Ovary (tissue), 7 donors: ENCODE measurements at regions not wholly inside any gene's neighbourhood (a gene's known extent, or its start where the extent isn't known, plus 50 kb on each side); places are given as distances from the start of the nearest gene placed in this dataset.

ENCODE experiments used
- DNase-seq, 5 donors: peaks; one replicate each; pipeline ENCODE4 v3.0.0-alpha.2; 2019 to 2020
- H3K27ac ChIP-seq, 2 donors: fragments of 200-600 bp; one replicate each; pipeline versions ENCODE4 v1.5.1 to v1.8.0; 2019 to 2022
- H3K27me3 ChIP-seq: fragments of 200-600 bp; one replicate; pipeline ENCODE4 v1.8.0; 2022
- H3K36me3 ChIP-seq: fragments of 200-600 bp; sonication (generic); one replicate; pipeline ENCODE4 v1.5.1; 2019
- H3K4me1 ChIP-seq: one replicate; pipeline ENCODE4 v1.8.1; 2013; ENCODE audit warnings: mild to moderate bottlenecking, moderate library complexity; ENCODE audit not compliant: insufficient read depth
- H3K4me3 ChIP-seq: fragments of 200-600 bp; sonication (generic); one replicate; pipeline ENCODE4 v1.5.1; 2017
- H3K9me3 ChIP-seq, 2 donors: fragments of 200-600 bp in 1 of 2; sonication (generic) in 1 of 2; one replicate each; pipeline versions ENCODE4 v1.5.1 to v1.8.1; 2013 to 2019; ENCODE audit warnings: mild to moderate bottlenecking in 1 of 2, moderate library complexity in 1 of 2
- EP300 ChIP-seq: sonication (generic); formaldehyde crosslinking; IDR thresholded peaks from one replicate; pipeline ENCODE4 v1.6.1; 2017; ENCODE audit warnings: antibody characterized with exemption
- POLR2A ChIP-seq: fragments of 450-650 bp; IDR thresholded peaks from one replicate; pipeline ENCODE4 v1.6.1; 2017; ENCODE audit warnings: antibody characterized with exemption, mild to moderate bottlenecking, moderate library complexity
- WGBS, 3 donors: extraction: QIAGEN DNeasy Blood & Tissue Kit in 1 of 3; methylation state at CpG; one replicate each; pipeline versions ENCODE4 v1.1.5 to v1.1.7; 2013 to 2017; 5-methylcytosine and 5-hydroxymethylcytosine counted together
- intact Hi-C, 4 donors: fragments of 100-400 bp; cut with DNase I; formaldehyde crosslinking; loops; one replicate each; pipeline versions ENCODE4 v1.11.0 to v1.15.1; 2022 to 2023
- TF ChIP-seq, protein P1 (sequence below), 3 donors: fragments of 450-650 bp in 2 of 3; fragments of 200-600 bp in 1 of 3; IDR thresholded peaks; one replicate each; pipeline versions ENCODE4 v1.5.1 to v1.8.0; 2016 to 2022; ENCODE audit warnings: antibody characterized with exemption in 3 of 3, mild to moderate bottlenecking in 1 of 3
- donor health status: DM: no; HTN: no; CAD: no; lungs with moderate emphysema.
- donor health status: DM: no; HTN: no; CAD: no.
- donor health status: Bipolar disorder and iron deficiency.
- donor health status: DM: no; HTN: no; CAD: no.
- donor health status: DM: yes; HTN: yes; CAD: no.

DNA sequence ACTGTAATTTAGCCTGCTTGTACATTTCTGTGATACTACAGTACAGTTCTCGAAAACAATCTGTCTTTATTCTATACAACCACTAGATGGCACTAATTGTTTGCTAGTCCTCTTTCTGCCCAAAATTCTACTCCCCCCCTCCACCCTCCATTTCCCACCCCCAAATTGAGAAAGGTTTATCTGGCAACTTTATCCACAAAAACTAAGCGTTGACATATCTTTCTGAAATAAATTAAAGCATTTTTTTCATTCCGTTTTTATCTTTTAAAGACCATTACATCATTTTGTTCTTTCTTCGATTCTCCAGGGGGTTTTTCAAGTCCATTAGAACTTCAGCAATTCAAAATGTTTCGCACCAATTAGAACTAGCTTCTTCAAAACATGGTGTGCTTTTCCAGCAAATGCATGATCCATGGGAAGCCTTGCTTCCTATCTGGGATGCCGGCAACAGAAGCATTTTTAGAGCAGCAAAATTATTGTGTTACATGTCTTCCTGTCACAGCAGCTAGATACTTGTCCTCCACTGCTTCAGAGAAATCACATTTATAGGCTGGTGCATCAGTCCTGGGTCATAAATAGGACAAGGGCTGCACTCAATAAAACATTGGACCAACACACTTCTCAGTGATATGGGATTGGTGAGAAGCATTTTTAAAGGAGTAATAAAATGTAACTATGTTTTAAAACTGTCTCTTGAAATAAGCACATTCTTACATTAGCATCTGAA is 241.3 kb downstream of the PAX3 start:
- no peak overlapping the region for H3K4me3 ChIP-seq
- no peaks in the 10 kb centered on the region for H3K36me3 ChIP-seq
- 17 to 18% (median 17%) methylated on average over 6 of the region's 6 CpGs for WGBS, 3 donors
- H3K9me3 ChIP-seq: no peaks in the 10 kb centered on the region
- intact Hi-C loops: loop anchor here in 1 of 4 donors (10.0 kb wide), 1 partner anchor 557 kb away; no protein-coding TSS in a partner anchor
- no peaks in the 10 kb centered on the region for H3K4me1 ChIP-seq
- no peak overlapping the region for H3K27ac ChIP-seq
- H3K27me3 ChIP-seq: no peaks in the 10 kb centered on the region
- no peak for DNase-seq
- no peak for TF ChIP-seq POLR2A
- TF ChIP-seq, protein P1, sequence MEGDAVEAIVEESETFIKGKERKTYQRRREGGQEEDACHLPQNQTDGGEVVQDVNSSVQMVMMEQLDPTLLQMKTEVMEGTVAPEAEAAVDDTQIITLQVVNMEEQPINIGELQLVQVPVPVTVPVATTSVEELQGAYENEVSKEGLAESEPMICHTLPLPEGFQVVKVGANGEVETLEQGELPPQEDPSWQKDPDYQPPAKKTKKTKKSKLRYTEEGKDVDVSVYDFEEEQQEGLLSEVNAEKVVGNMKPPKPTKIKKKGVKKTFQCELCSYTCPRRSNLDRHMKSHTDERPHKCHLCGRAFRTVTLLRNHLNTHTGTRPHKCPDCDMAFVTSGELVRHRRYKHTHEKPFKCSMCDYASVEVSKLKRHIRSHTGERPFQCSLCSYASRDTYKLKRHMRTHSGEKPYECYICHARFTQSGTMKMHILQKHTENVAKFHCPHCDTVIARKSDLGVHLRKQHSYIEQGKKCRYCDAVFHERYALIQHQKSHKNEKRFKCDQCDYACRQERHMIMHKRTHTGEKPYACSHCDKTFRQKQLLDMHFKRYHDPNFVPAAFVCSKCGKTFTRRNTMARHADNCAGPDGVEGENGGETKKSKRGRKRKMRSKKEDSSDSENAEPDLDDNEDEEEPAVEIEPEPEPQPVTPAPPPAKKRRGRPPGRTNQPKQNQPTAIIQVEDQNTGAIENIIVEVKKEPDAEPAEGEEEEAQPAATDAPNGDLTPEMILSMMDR (IDR thresholded peaks at IDR 0.05): no peak
- no peak for TF ChIP-seq EP300

DNA sequence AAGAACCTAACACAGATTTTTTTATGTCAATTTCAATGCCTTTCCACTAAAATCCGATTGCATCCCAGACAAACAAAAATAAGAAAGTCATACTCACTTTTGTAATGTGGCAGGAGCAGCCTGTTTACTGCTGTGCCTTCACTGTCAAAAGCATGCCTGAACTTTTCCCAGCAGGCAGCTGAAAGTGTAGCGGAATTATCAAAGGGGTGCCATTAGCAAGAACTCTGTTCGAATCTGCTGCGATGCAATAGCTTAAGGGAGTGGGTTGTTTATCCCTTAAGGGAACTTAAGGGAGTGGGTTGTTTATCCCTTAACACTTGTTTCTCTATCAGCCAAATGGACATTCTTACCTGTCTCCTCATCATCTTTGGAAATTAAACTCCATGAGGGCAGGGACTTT is 243.5 kb downstream of the PAX3 start:
- H3K27me3 ChIP-seq: no peaks in the 10 kb centered on the region
- no peak for DNase-seq
- no peak overlapping the region for H3K27ac ChIP-seq
- no peaks in the 10 kb centered on the region for H3K4me1 ChIP-seq
- no peak for TF ChIP-seq POLR2A
- TF ChIP-seq, protein P1 (IDR thresholded peaks at IDR 0.05): no peak
- no peak for TF ChIP-seq EP300
- H3K4me3 ChIP-seq: no peak overlapping the region
- no peaks in the 10 kb centered on the region for H3K36me3 ChIP-seq
- 4 to 13% (median 5%) methylated on average over 4 of the region's 4 CpGs for WGBS, 3 donors
- H3K9me3 ChIP-seq: no peaks in the 10 kb centered on the region
- intact Hi-C loops: loop anchor here in 1 of 4 donors (10.0 kb wide), 1 partner anchor 559 kb away; no protein-coding TSS in a partner anchor

DNA sequence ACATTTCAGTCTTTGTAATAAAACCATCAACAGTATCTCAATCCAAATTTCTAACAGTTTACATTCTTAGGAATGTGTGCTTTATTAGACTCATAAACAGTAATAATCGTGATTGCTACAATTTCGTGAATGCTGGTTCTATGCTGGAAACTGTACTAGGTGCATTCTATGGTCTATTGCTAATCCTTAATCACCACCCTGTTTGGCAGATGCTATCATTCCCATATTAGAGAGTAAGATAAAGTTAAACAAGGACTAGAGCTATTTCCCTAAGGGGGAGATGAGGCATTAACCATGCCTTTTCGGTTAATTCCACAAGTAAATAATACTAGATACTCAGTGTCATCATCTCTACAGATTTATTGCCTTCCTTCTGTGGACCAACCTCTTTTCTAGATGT is 244.0 kb downstream of the PAX3 start:
- 29 to 53% (median 32%) methylated on average over 3 of the region's 3 CpGs for WGBS, 3 donors
- no peaks in the 10 kb centered on the region for H3K27me3 ChIP-seq
- no peaks in the 10 kb centered on the region for H3K4me1 ChIP-seq
- no peaks in the 10 kb centered on the region for H3K9me3 ChIP-seq
- H3K4me3 ChIP-seq: no peak overlapping the region
- no peak for DNase-seq
- no peaks in the 10 kb centered on the region for H3K36me3 ChIP-seq
- H3K27ac ChIP-seq: no peak overlapping the region
- TF ChIP-seq, protein P1 (IDR thresholded peaks at IDR 0.05): no peak
- TF ChIP-seq POLR2A (no peak), EP300 (no peak)
- intact Hi-C loops: loop anchor here in 1 of 4 donors (10.0 kb wide), 1 partner anchor 560 kb away; no protein-coding TSS in a partner anchor

DNA sequence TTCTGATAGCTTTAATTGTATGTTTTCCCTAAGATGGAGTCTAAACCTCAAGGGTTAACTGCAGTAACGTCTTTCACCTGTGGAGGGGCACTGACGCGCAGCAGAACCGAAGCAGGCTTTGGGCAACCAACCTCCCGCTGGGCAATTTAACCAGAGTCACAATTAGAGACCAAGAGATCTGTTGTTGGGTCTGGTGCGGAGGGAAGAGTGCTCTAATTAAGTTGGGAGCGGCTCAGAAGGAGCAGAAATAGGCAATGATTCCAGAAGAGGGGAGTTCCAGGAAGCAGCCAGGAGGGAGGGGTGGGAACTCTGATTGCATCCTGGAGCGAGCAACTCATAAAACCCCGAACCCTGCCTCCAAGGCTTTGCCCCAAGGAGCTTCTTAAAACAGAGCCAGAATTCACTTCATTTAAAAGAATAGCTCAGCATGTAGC is 245.8 kb downstream of the PAX3 start:
- intact Hi-C loops: loop anchor here in 1 of 4 donors (10.0 kb wide), 1 partner anchor 562 kb away; no protein-coding TSS in a partner anchor
- Histone ChIP-seq H3K27me3 (no peaks in the 10 kb centered on the region), H3K36me3 (no peaks in the 10 kb centered on the region)

More for the DNA sequence above, 245.8 kb downstream of the PAX3 start:
- Histone ChIP-seq H3K4me1 (no peaks in the 10 kb centered on the region), H3K4me3 (no peak overlapping the region), H3K27ac (no peak overlapping the region), H3K9me3 (no peaks in the 10 kb centered on the region)
- WGBS, 3 donors: 2% methylated on average over 9 of the region's 9 CpGs
- DNase-seq: no peak
- TF ChIP-seq EP300 (no peak), POLR2A (no peak)
- TF ChIP-seq, protein P1 (IDR thresholded peaks at IDR 0.05): no peak
